ENCODE measurements at regions not wholly inside any gene's neighbourhood (a gene's known extent, or its start where the extent isn't known, plus 50 kb on each side); places are given as distances from the start of the nearest gene placed in this dataset.

DNA sequence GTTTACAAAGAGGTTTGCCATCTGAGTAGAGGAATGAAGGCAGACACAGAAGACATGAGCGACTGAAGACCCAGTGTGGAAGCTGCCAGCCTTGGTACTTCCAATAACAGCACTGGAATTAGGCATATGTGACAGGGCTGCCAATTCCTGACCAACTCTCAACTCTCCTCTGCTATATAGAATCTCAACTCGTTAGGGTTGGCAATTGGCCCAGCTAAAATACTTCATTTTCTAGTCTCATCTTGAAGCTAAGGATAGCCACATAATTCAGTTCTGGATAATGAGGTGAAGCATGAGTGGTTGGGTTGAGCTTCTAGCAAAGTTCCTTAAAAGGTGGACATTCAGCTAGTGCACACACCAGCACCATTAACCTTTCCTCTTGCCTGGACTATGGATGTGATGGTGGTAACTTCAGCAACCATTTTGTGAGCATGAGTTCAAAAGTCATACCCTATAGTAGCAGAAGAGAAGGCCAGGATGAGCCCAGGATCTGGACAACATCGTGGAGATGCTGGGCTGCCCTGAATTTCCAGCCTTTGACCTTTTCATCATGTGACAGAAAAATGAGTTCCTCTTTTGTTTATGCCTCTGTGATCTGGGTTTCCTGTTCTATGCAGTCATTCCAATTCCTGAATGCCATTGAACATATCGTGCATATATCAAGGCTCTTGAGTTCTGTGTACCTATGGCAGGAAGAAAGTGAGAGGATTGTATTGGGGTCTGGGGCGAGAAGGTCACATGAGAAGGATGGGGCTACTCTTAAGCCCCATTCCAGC is 68.1 kb upstream of the HAAO start:
- ATAC-seq (no peak), DNase-seq (ENCODE audit: low read depth, low spot score) (no peak), FAIRE-seq (no peak)
- Histone ChIP-seq H3K36me3 (ENCODE audit: control insufficient read depth in 2 of 2, insufficient read depth in 2 of 2, low read length in 1 of 2) (no peaks in the 10 kb centered on the region), H4K20me1 (ENCODE audit: control insufficient read depth, insufficient read depth) (no peaks in the 10 kb centered on the region), H3K79me2 (ENCODE audit: control insufficient read depth, insufficient read depth, low read length) (no peaks in the 10 kb centered on the region), H3K27ac (ENCODE audit: control insufficient read depth, insufficient read depth) (no peak overlapping the region), H3K4me1 (ENCODE audit: control insufficient read depth, insufficient read depth, low read length) (no peaks in the 10 kb centered on the region), H3K9me3 (replicated peaks; ENCODE audit: control insufficient read depth, insufficient read depth, low read length) (no peaks in the 10 kb centered on the region), H3K4me3 (no peak overlapping the region), H3K27me3 (replicated peaks in 1 of 2; ENCODE audit: control insufficient read depth in 2 of 2, insufficient read depth in 2 of 2, low read length in 1 of 2) (peaks cover 0 to 2% of the 10 kb centered on the region in 2 experiments; a peak in 1 of 4 replicates), H2AFZ (ENCODE audit: control insufficient read depth, low read depth, low read length) (no peak overlapping the region), H3K9ac (ENCODE audit: control insufficient read depth, insufficient read depth, low read length) (no peak overlapping the region), H3K4me2 (ENCODE audit: control insufficient read depth, insufficient read depth) (no peak overlapping the region)
- intact Hi-C loops (cut with micrococcal nuclease; ENCODE audit: unreplicated experiment): no loop called here
- POLR2A ChIA-PET: no interaction called here
- TF ChIP-seq SPI1 (IDR thresholded peaks at IDR 0.05; ENCODE audit: borderline replicate concordance, insufficient read depth, low read depth, low read length) (peak; percentile 20; the same call in 1 of the 2 replicates), CHD2 (IDR thresholded peaks at IDR 0.05; ENCODE audit: borderline replicate concordance, low read depth, low read length) (no peak)
- CTCF ChIA-PET: interaction anchor here (0.6 to 4.0 kb wide), 25 partner anchors 7 to 748 kb away, joined by 3 to 51 read pairs (median 5); partner anchors contain the start of gene THADA
- SMC1A ChIA-PET (ENCODE audit: uncharacterized antibody, unreplicated experiment): interaction anchor here (1.0 to 2.3 kb wide), 17 partner anchors 32 to 681 kb away, joined by 3 to 12 read pairs (median 4); no protein-coding TSS in a partner anchor
- 25% methylated on average over 5 of the region's 5 CpGs for WGBS (ENCODE audit: insufficient coverage, insufficient replicate concordance, low lambda C conversion rate, missing lambda C conversion rate)
- RAD21 ChIA-PET (ENCODE audit: unreplicated experiment): interaction anchor here (0.9 to 1.9 kb wide), 8 partner anchors 49 to 681 kb away, joined by 3 to 12 read pairs (median 5); no protein-coding TSS in a partner anchor
- BruUV-seq (replicated peaks): no TSS peak
- in situ Hi-C loops (cut with MboI): no loop called here

DNA sequence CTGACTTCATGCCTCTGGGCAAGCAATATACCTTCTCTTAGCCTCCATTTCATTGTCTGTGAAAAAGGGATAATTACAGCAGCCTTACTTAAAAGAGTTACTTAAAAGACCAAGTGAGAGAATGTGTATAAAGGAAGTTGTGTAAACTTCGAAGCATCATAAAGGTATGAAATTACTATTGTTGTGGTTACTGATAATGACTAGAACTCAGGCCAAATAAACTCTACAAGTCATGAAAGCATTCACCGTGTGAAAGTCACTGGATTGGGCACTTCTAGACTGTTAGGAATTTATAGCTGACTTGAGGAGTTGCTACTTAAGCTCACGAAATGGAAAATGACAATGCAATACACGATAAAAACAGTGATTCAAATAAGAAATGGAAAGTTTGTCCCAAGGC is 67.4 kb upstream of the HAAO start:
- 21% methylated on average over 4 of the region's 4 CpGs for WGBS (ENCODE audit: insufficient coverage, insufficient replicate concordance, low lambda C conversion rate, missing lambda C conversion rate)
- RAD21 ChIA-PET (ENCODE audit: unreplicated experiment): interaction anchor here (0.8 to 1.9 kb wide), 12 partner anchors 49 to 682 kb away, joined by 3 to 12 read pairs (median 5); no protein-coding TSS in a partner anchor
- no peak for FAIRE-seq
- Histone ChIP-seq H4K20me1 (ENCODE audit: control insufficient read depth, insufficient read depth) (no peaks in the 10 kb centered on the region), H3K4me2 (ENCODE audit: control insufficient read depth, insufficient read depth) (no peak overlapping the region), H3K4me3 (no peak overlapping the region), H3K36me3 (ENCODE audit: control insufficient read depth in 2 of 2, insufficient read depth in 2 of 2, low read length in 1 of 2) (no peaks in the 10 kb centered on the region), H3K79me2 (ENCODE audit: control insufficient read depth, insufficient read depth, low read length) (no peaks in the 10 kb centered on the region), H3K27me3 (replicated peaks in 1 of 2; ENCODE audit: control insufficient read depth in 2 of 2, insufficient read depth in 2 of 2, low read length in 1 of 2) (peaks cover 0 to 2% of the 10 kb centered on the region in 2 experiments; a peak in 1 of 4 replicates), H3K27ac (ENCODE audit: control insufficient read depth, insufficient read depth) (no peak overlapping the region), H3K4me1 (ENCODE audit: control insufficient read depth, insufficient read depth, low read length) (no peaks in the 10 kb centered on the region), H3K9me3 (replicated peaks; ENCODE audit: control insufficient read depth, insufficient read depth, low read length) (no peaks in the 10 kb centered on the region), H3K9ac (ENCODE audit: control insufficient read depth, insufficient read depth, low read length) (no peak overlapping the region), H2AFZ (ENCODE audit: control insufficient read depth, low read depth, low read length) (no peak overlapping the region)
- no TSS peak for BruUV-seq (replicated peaks)
- in situ Hi-C loops (cut with MboI) (no loop called here), intact Hi-C loops (cut with micrococcal nuclease; ENCODE audit: unreplicated experiment) (loop anchor here (5.0 to 10.0 kb wide), 3 partner anchors 88 to 365 kb away; partner anchors contain the start of gene ZFP36L2)
- ATAC-seq: no peak
- POLR2A ChIA-PET: interaction anchor here (0.8 kb wide), 1 partner anchor 369 kb away, joined by 3 read pairs; no protein-coding TSS in a partner anchor
- DNase-seq (ENCODE audit: low read depth, low spot score): no peak
- CTCF ChIA-PET: interaction anchor here (0.6 to 4.0 kb wide), 45 partner anchors 8 to 749 kb away, joined by 3 to 51 read pairs (median 4); partner anchors contain the start of gene THADA
- SMC1A ChIA-PET (ENCODE audit: uncharacterized antibody, unreplicated experiment): interaction anchor here (0.6 to 3.0 kb wide), 25 partner anchors 32 to 681 kb away, joined by 3 to 18 read pairs (median 3); no protein-coding TSS in a partner anchor
- no peak for TF ChIP-seq BACH1 (IDR thresholded peaks at IDR 0.05; ENCODE audit: borderline replicate concordance)
- TF ChIP-seq ZNF217 (IDR thresholded peaks at IDR 0.05): no peak
- TF ChIP-seq CREM (IDR thresholded peaks at IDR 0.05; ENCODE audit: low read depth): no peak
- TF ChIP-seq, protein P1, sequence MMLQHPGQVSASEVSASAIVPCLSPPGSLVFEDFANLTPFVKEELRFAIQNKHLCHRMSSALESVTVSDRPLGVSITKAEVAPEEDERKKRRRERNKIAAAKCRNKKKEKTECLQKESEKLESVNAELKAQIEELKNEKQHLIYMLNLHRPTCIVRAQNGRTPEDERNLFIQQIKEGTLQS (IDR thresholded peaks at IDR 0.05; ENCODE audit: borderline replicate concordance, extremely low read depth, low read depth, low read length): no peak
- TF ChIP-seq ZBED1 (IDR thresholded peaks at IDR 0.05; ENCODE audit: borderline replicate concordance): no peak
- TF ChIP-seq SREBF1 (IDR thresholded peaks at IDR 0.05; ENCODE audit: low read length): no peak
- TF ChIP-seq CREB1 (IDR thresholded peaks at IDR 0.05; ENCODE audit: low read depth): no peak
- no peak for TF ChIP-seq RAD51 (IDR thresholded peaks at IDR 0.05)
- no peak for TF ChIP-seq ETV6 (conservative IDR thresholded peaks at IDR 0.05 in 1 of 2, IDR thresholded peaks at IDR 0.05 in 1 of 2; ENCODE audit: borderline replicate concordance in 1 of 2, low read depth in 1 of 2)
- no peak for TF ChIP-seq NFYA (IDR thresholded peaks at IDR 0.05; ENCODE audit: borderline replicate concordance, low read depth, low read length)
- no peak for TF ChIP-seq MEF2B (IDR thresholded peaks at IDR 0.05; ENCODE audit: partially characterized antibody, poor library complexity, severe bottlenecking)
- no peak for TF ChIP-seq NR2F1 (conservative IDR thresholded peaks at IDR 0.05)
- no peak for TF ChIP-seq ESRRA (IDR thresholded peaks at IDR 0.05; ENCODE audit: low read length)
- no peak for TF ChIP-seq STAT1 (conservative IDR thresholded peaks at IDR 0.05)
- TF ChIP-seq ATF7 (IDR thresholded peaks at IDR 0.05; ENCODE audit: low read depth): no peak
- no peak for TF ChIP-seq SP1 (IDR thresholded peaks at IDR 0.05; ENCODE audit: low read depth, low read length)
